ENCODE measurements at regions not wholly inside any gene's neighbourhood (a gene's known extent, or its start where the extent isn't known, plus 50 kb on each side); places are given as distances from the start of the nearest gene placed in this dataset.

DNA sequence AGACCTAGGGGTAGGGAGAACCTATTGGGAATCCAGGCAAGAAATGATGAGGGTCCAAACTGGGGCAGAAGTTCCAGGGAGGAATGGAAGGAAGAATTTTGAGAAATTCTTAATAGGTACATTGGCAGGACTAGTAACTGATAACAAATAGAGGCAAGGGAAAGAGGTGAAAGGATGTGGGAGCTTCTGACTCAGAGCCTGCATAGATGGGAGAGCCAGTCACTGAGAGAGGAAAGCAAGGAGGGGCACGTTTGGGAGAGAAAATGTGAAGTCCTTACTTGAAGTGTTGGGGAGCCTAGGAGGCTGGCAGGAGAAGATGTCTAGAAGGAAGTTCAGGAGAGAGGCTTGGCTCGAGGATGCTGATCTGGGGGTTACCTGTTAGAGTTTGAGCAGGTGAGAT is 104.6 kb upstream of the NCAM1 start:
- intact Hi-C loops (cut with DNase I) = no loop called here
- no peak overlapping the region for H3K4me3 ChIP-seq
- DNase-seq (ENCODE audit: extremely low spot score in 2 of 2) = no peak
- no peaks in the 10 kb centered on the region for H3K9me3 ChIP-seq
- TF ChIP-seq CTCF (IDR thresholded peaks at IDR 0.05) (no peak), POLR2A (IDR thresholded peaks at IDR 0.05) (no peak)
- no peak overlapping the region for H3K27ac ChIP-seq
- H3K4me1 ChIP-seq = no peaks in the 10 kb centered on the region
- no peaks in the 10 kb centered on the region for H3K36me3 ChIP-seq
- H3K27me3 ChIP-seq = no peaks in the 10 kb centered on the region

- Histone ChIP-seq H3K4me1 (no peaks in the 10 kb centered on the region), H3K36me3 (no peaks in the 10 kb centered on the region), H3K9me3 (no peaks in the 10 kb centered on the region), H3K27ac (no peak overlapping the region), H3K27me3 (no peaks in the 10 kb centered on the region), H3K4me3 (no peak overlapping the region)
- intact Hi-C loops (cut with DNase I) = no loop called here
- no peak for DNase-seq (ENCODE audit: extremely low spot score in 2 of 2)
- TF ChIP-seq CTCF (IDR thresholded peaks at IDR 0.05) = no peak
- no peak for TF ChIP-seq POLR2A (IDR thresholded peaks at IDR 0.05)
- TF ChIP-seq POLR2AphosphoS5 (IDR thresholded peaks at IDR 0.05; ENCODE audit: insufficient read depth in 1 of 2, low read depth in 1 of 2) = no peak
Observed at GRCh38 chr11:112858289-112859023, 102.8 kb upstream of the NCAM1 start.

DNA sequence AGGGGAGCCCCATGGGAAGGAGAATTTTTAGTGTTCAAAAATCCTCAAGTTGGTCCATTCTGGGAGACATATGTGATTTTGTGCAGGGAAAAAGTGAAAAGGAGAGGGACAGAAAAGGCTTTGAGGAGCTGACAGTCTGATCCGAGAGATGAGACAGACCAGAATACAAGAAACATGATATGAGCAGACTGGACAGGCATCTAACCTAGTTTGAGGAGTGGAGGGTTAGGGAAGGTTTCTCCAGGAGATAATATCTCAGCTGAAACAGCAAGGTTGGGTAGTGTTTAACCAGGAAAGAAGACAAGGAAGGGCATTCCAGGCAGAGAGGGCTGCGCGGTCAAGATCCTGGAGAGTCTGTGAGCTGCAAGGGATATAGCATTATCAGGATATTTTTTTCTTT is 101.4 kb upstream of the NCAM1 start:
- Histone ChIP-seq H3K4me3 (no peak overlapping the region), H3K27ac (no peak overlapping the region), H3K9me3 (no peaks in the 10 kb centered on the region), H3K36me3 (no peaks in the 10 kb centered on the region), H3K27me3 (no peaks in the 10 kb centered on the region), H3K4me1 (no peaks in the 10 kb centered on the region)
- DNase-seq (ENCODE audit: extremely low spot score in 2 of 2) = no peak
- intact Hi-C loops (cut with DNase I) = no loop called here
- no peak for TF ChIP-seq POLR2A (IDR thresholded peaks at IDR 0.05)

DNA sequence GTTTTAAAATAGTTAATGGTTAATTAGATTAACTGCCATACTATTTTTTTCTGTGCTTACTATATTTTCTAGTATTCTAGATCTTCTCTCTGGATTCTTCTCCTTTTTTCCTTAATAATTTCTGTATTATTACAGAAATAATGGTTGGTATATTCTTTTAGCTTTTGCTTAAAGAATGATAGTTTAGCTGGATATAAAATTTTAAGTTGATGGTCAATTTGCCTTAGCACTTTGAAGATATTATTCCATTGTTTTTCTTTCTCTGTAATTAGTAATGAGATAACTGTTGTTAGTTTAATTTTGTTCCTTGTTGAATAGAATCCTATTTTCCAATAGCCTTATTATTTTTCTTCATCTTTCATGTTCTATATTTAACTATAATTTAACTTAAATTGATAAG is 99.9 kb upstream of the NCAM1 start:
- no peak for DNase-seq (ENCODE audit: extremely low spot score in 2 of 2)
- intact Hi-C loops (cut with DNase I) = no loop called here
- Histone ChIP-seq H3K27me3 (no peaks in the 10 kb centered on the region), H3K36me3 (no peaks in the 10 kb centered on the region), H3K4me1 (no peaks in the 10 kb centered on the region), H3K4me3 (no peak overlapping the region), H3K27ac (no peak overlapping the region), H3K9me3 (no peaks in the 10 kb centered on the region)
- no peak for TF ChIP-seq CTCF (IDR thresholded peaks at IDR 0.05)
- TF ChIP-seq POLR2A (IDR thresholded peaks at IDR 0.05) = no peak
- no peak for TF ChIP-seq POLR2AphosphoS5 (IDR thresholded peaks at IDR 0.05; ENCODE audit: insufficient read depth in 1 of 2, low read depth in 1 of 2)

DNA sequence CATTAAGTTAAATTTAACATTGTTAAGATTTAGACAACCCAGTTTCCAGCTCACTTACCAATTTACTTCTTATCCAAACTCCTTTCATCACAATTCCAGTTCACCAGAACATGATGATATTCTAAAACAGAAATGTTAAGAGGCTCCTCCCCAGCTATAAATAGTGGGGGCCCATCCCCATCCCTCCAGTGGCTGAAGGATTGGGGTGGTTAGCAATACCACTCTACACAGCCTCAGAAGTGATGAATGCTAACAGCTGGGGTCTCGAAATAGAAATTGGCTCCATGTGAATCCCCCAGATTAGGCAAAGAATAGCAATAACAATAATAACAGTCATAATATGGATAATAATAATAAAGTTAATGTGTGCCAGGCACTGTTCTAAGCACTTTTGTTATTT is 97.9 kb upstream of the NCAM1 start:
- no peaks in the 10 kb centered on the region for H3K36me3 ChIP-seq
- no peak for TF ChIP-seq POLR2AphosphoS5 (IDR thresholded peaks at IDR 0.05; ENCODE audit: insufficient read depth in 1 of 2, low read depth in 1 of 2)
- no peak for TF ChIP-seq CTCF (IDR thresholded peaks at IDR 0.05)
- no peak for TF ChIP-seq POLR2A (IDR thresholded peaks at IDR 0.05)
- H3K9me3 ChIP-seq = no peaks in the 10 kb centered on the region
- no peak for DNase-seq (ENCODE audit: extremely low spot score in 2 of 2)
- no peaks in the 10 kb centered on the region for H3K27me3 ChIP-seq
- no peak overlapping the region for H3K4me3 ChIP-seq
- no peaks in the 10 kb centered on the region for H3K4me1 ChIP-seq
- H3K27ac ChIP-seq = no peak overlapping the region
- intact Hi-C loops (cut with DNase I) = no loop called here

Measured in vagina (tissue), 2 donors.